Endodermal cell (in vitro differentiated cells): ENCODE measurements at regions not wholly inside any gene's neighbourhood (a gene's known extent, or its start where the extent isn't known, plus 50 kb on each side); places are given as distances from the start of the nearest gene placed in this dataset.

Source experiments
- DNase-seq: peaks from one replicate; pipeline ENCODE4 v3.0.0-alpha.2; 2017
- H3K27ac ChIP-seq: 2 replicates; pipeline ENCODE4 v1.5.1; 2013; ENCODE audit warnings: mild to moderate bottlenecking, low read depth, low read length, moderate library complexity
- H3K27me3 ChIP-seq: 2 replicates; pipeline ENCODE4 v1.6.1; 2013; ENCODE audit warnings: mild to moderate bottlenecking, low read length, moderate library complexity; ENCODE audit not compliant: insufficient read depth, control insufficient read depth, poor library complexity, severe bottlenecking
- H3K36me3 ChIP-seq: 2 replicates; pipeline ENCODE4 v1.7.0; 2013; ENCODE audit warnings: mild to moderate bottlenecking, low read length, moderate library complexity; ENCODE audit not compliant: control insufficient read depth, insufficient read depth
- H3K4me1 ChIP-seq: one replicate; pipeline ENCODE4 v1.7.0; 2013; ENCODE audit warnings: low read length; ENCODE audit not compliant: control insufficient read depth, insufficient read depth
- H3K4me3 ChIP-seq: 2 replicates; pipeline ENCODE4 v1.5.1; 2013; ENCODE audit warnings: mild to moderate bottlenecking, low read length, moderate library complexity
- H3K9ac ChIP-seq: 2 replicates; pipeline ENCODE4 v1.6.1; 2013; ENCODE audit warnings: mild to moderate bottlenecking, low read length, moderate library complexity; ENCODE audit not compliant: poor library complexity, severe bottlenecking; ENCODE audit errors: extremely low read depth
- H3K9me3 ChIP-seq: 2 replicates; pipeline ENCODE4 v1.6.1; 2013; ENCODE audit warnings: mild to moderate bottlenecking, low read length, moderate library complexity; ENCODE audit not compliant: control insufficient read depth
- H3K27ac Mint-ChIP-seq: 2 replicates; pipeline ENCODE4 v1.8.0; 2020; ENCODE audit warnings: mixed read lengths
- H3K27me3 Mint-ChIP-seq: 2 replicates; pipeline ENCODE4 v1.8.0; 2021; ENCODE audit warnings: mild to moderate bottlenecking, mixed read lengths; ENCODE audit not compliant: insufficient read depth
- H3K36me3 Mint-ChIP-seq: 2 replicates; pipeline ENCODE4 v1.8.0; 2020; ENCODE audit warnings: low read depth, mixed read lengths
- H3K4me1 Mint-ChIP-seq: 2 replicates; pipeline ENCODE4 v1.8.0; 2020; ENCODE audit warnings: mixed read lengths
- H3K4me3 Mint-ChIP-seq: 2 replicates; pipeline ENCODE4 v1.8.0; 2020; ENCODE audit warnings: mild to moderate bottlenecking, moderate library complexity, mixed read lengths
- H3K9me3 Mint-ChIP-seq: 2 replicates; pipeline ENCODE4 v1.8.0; 2020; ENCODE audit warnings: mild to moderate bottlenecking, mixed read lengths
- CTCF ChIP-seq: fragments of 200-600 bp; sonication (generic); conservative IDR thresholded peaks from 2 replicates; pipeline ENCODE4 v1.5.0; 2021; ENCODE audit warnings: antibody characterized with exemption, mild to moderate bottlenecking
- WGBS, 2 experiments: methylation state at CpG; one replicate each; pipeline versions ENCODE4 v1.1.5 to v1.1.7; 2013; ENCODE audit warnings: missing lambda C conversion rate in 2 of 2, mixed read lengths in 1 of 2; ENCODE audit not compliant: insufficient coverage in 1 of 2, insufficient read length in 1 of 2; 5-methylcytosine and 5-hydroxymethylcytosine counted together

- Histone ChIP-seq H3K9me3 (no peaks in the 10 kb centered on the region), H3K4me3 (no peak overlapping the region), H3K27ac (no peak overlapping the region), H3K4me1 (peaks cover 3% of the 10 kb centered on the region), H3K27me3 (no peaks in the 10 kb centered on the region), H3K9ac (no peak overlapping the region), H3K36me3 (no peaks in the 10 kb centered on the region)
- TF ChIP-seq CTCF = no peak
- Mint-ChIP-seq H3K4me3 (no peak overlapping the region), H3K36me3 (no peaks in the 10 kb centered on the region), H3K4me1 (peaks cover 4% of the 10 kb centered on the region), H3K9me3 (no peaks in the 10 kb centered on the region), H3K27me3 (no peaks in the 10 kb centered on the region), H3K27ac (no peak overlapping the region)
- no peak for DNase-seq
- WGBS, 2 experiments = 94% methylated on average over 3 of the region's 3 CpGs
Observed at GRCh38 chr4:145333786-145334185, 147.9 kb upstream of the SMAD1 start.

- 69 to 84% methylated on average over 2 of the region's 2 CpGs for whole genome bisulfite sequencing, 2 experiments
Observed at GRCh38 chr4:145326491-145326890, 146.1 kb upstream of the OTUD4 start.

GRCh38 chr4:145324161-145324560 lies 143.8 kb upstream of the OTUD4 start:
- WGBS, 2 experiments = 88 to 90% methylated on average over 5 to 8 of the region's 8 CpGs
- H3K4me3 Mint-ChIP-seq = no peak overlapping the region
- no peak overlapping the region for H3K27ac Mint-ChIP-seq

More at GRCh38 chr4:145326491-145326890, 146.1 kb upstream of the OTUD4 start:
- TF ChIP-seq CTCF = no peak
- DNase-seq = no peak
- Histone ChIP-seq H3K27me3 (no peaks in the 10 kb centered on the region), H3K36me3 (no peaks in the 10 kb centered on the region), H3K9ac (no peak overlapping the region), H3K27ac (no peak overlapping the region), H3K4me1 (no peaks in the 10 kb centered on the region), H3K9me3 (peaks cover 5% of the 10 kb centered on the region), H3K4me3 (no peak overlapping the region)
- H3K4me3 Mint-ChIP-seq = no peak overlapping the region
- H3K4me1 Mint-ChIP-seq = no peaks in the 10 kb centered on the region
- peaks cover 3% of the 10 kb centered on the region for H3K27me3 Mint-ChIP-seq
- no peak overlapping the region for H3K27ac Mint-ChIP-seq
- H3K9me3 Mint-ChIP-seq = peaks cover 7% of the 10 kb centered on the region
- no peaks in the 10 kb centered on the region for H3K36me3 Mint-ChIP-seq

More at GRCh38 chr4:145324161-145324560, 143.8 kb upstream of the OTUD4 start:
- TF ChIP-seq CTCF = no peak
- Histone ChIP-seq H3K4me3 (no peak overlapping the region), H3K36me3 (no peaks in the 10 kb centered on the region), H3K9me3 (peaks cover 5% of the 10 kb centered on the region), H3K9ac (no peak overlapping the region), H3K4me1 (no peaks in the 10 kb centered on the region), H3K27me3 (no peaks in the 10 kb centered on the region), H3K27ac (no peak overlapping the region)
- peaks cover 3% of the 10 kb centered on the region for H3K27me3 Mint-ChIP-seq
- no peak for DNase-seq
- peaks cover 7% of the 10 kb centered on the region for H3K9me3 Mint-ChIP-seq
- no peaks in the 10 kb centered on the region for H3K36me3 Mint-ChIP-seq
- H3K4me1 Mint-ChIP-seq = no peaks in the 10 kb centered on the region
